Thyroid gland (tissue), 4 donors: ENCODE measurements at regions not wholly inside any gene's neighbourhood (a gene's known extent, or its start where the extent isn't known, plus 50 kb on each side); places are given as distances from the start of the nearest gene placed in this dataset.

ENCODE experiments used
- POLR2A ChIP-seq, 2 donors: fragments of 450-650 bp; IDR thresholded peaks; one replicate each; pipeline ENCODE4 v1.6.1; 2017; ENCODE audit warnings: antibody characterized with exemption in 2 of 2, mild to moderate bottlenecking in 2 of 2, moderate library complexity in 1 of 2
- TF ChIP-seq, protein P1 (sequence below), 6 experiments: fragments of 200-600 bp in 3 of 6; fragments of 450-650 bp in 3 of 6; sonication (generic) in 3 of 6; IDR thresholded peaks; one replicate each; pipeline ENCODE4 v1.5.1; 2016 to 2019; ENCODE audit warnings: antibody characterized with exemption in 6 of 6, mild to moderate bottlenecking in 2 of 6, inconsistent platforms in 1 of 6, moderate library complexity in 1 of 6

DNA sequence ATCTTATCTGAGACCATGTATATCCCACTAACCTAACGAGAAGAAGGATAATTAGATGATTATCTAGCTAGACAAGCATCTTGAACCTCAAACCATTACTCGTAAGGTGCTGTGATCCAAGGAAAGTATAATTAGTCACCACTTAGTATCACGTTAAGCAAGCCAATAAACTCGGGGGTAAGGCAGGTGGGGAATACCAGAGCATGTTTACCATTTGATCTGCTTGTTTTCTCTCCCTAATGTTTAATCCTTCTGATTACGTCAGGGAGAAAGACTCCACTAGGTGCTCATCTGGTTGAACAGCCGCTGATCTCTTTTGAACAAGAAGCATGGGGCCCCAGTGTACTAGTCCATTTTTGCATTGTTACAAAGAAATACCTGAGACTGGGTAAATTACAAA, 69.9 kb upstream of the SLC1A1 start:
- TF ChIP-seq, protein P1, sequence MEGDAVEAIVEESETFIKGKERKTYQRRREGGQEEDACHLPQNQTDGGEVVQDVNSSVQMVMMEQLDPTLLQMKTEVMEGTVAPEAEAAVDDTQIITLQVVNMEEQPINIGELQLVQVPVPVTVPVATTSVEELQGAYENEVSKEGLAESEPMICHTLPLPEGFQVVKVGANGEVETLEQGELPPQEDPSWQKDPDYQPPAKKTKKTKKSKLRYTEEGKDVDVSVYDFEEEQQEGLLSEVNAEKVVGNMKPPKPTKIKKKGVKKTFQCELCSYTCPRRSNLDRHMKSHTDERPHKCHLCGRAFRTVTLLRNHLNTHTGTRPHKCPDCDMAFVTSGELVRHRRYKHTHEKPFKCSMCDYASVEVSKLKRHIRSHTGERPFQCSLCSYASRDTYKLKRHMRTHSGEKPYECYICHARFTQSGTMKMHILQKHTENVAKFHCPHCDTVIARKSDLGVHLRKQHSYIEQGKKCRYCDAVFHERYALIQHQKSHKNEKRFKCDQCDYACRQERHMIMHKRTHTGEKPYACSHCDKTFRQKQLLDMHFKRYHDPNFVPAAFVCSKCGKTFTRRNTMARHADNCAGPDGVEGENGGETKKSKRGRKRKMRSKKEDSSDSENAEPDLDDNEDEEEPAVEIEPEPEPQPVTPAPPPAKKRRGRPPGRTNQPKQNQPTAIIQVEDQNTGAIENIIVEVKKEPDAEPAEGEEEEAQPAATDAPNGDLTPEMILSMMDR (IDR thresholded peaks at IDR 0.05), result no peak
- TF ChIP-seq POLR2A (IDR thresholded peaks at IDR 0.05), result no peak
